Thoracic aorta (tissue), 2 donors: ENCODE measurements at regions not wholly inside any gene's neighbourhood (a gene's known extent, or its start where the extent isn't known, plus 50 kb on each side); places are given as distances from the start of the nearest gene placed in this dataset.

ENCODE experiments used
- ATAC-seq: fragments of 150-250 bp; one replicate; pipeline ENCODE4 v1.8.0; 2017; ENCODE audit warnings: low read depth; ENCODE audit not compliant: insufficient number of reproducible peaks, low FRiP score
- DNase-seq: peaks from one replicate; pipeline ENCODE4 v3.0.0-alpha.2; 2020; ENCODE audit warnings: low spot score
- H3K27ac ChIP-seq, 2 donors: fragments of 200-600 bp; sonication (generic); 1 replicate in 1 of 2; 2 replicates in 1 of 2; pipeline ENCODE4 v1.5.1; 2016; ENCODE audit warnings: mild to moderate bottlenecking in 2 of 2, moderate library complexity in 2 of 2
- H3K27me3 ChIP-seq: fragments of 200-600 bp; sonication (generic); replicated peaks from 2 replicates; pipeline ENCODE4 v1.6.0; 2016; ENCODE audit warnings: mild to moderate bottlenecking; ENCODE audit not compliant: insufficient read depth
- H3K36me3 ChIP-seq: fragments of 200-600 bp; sonication (generic); one replicate; pipeline ENCODE4 v1.5.1; 2016
- H3K4me1 ChIP-seq, 2 donors: fragments of 200-600 bp; sonication (generic); 1 replicate in 1 of 2; 2 replicates in 1 of 2; pipeline versions ENCODE4 v1.5.1 to v1.6.0; 2016; ENCODE audit warnings: low read depth in 2 of 2, mild to moderate bottlenecking in 1 of 2; ENCODE audit not compliant: control insufficient read depth in 1 of 2
- H3K4me3 ChIP-seq: fragments of 200-600 bp; sonication (generic); 2 replicates; pipeline ENCODE4 v1.5.1; 2016; ENCODE audit warnings: mild to moderate bottlenecking
- H3K9me3 ChIP-seq: fragments of 200-600 bp; sonication (generic); 2 replicates; pipeline ENCODE4 v1.5.1; 2016
- TF ChIP-seq, protein P1 (sequence below): fragments of 200-600 bp; sonication (generic); IDR thresholded peaks from one replicate; pipeline ENCODE4 v1.5.1; 2019; ENCODE audit warnings: antibody characterized with exemption

DNA sequence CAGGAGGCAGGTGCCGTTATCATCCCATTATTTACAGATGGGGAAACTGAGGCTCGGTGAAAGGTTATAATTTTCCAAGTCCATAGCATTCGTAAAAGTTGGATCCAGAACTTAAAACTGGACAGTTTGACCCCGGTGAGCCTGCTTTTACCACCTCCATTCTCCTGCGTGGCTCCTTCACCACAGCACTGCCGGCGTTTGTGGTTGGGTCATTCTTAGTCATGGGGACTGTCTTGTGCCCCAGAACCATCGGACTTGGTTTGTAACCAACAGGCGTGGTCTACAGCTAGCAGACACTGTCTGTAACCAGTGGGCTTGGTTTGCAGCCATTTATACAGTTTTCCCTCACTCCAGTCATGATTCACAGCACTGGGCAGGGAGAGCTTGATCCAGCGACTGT, 511.3 kb downstream of the NPHP4 start:
- Histone ChIP-seq H3K36me3 (no peaks in the 10 kb centered on the region), H3K27ac (no peak overlapping the region), H3K9me3 (no peaks in the 10 kb centered on the region), H3K4me3 (no peak overlapping the region), H3K4me1 (no peaks in the 10 kb centered on the region), H3K27me3 (no peaks in the 10 kb centered on the region)
- ATAC-seq (no peak), DNase-seq (no peak)
- TF ChIP-seq, protein P1, sequence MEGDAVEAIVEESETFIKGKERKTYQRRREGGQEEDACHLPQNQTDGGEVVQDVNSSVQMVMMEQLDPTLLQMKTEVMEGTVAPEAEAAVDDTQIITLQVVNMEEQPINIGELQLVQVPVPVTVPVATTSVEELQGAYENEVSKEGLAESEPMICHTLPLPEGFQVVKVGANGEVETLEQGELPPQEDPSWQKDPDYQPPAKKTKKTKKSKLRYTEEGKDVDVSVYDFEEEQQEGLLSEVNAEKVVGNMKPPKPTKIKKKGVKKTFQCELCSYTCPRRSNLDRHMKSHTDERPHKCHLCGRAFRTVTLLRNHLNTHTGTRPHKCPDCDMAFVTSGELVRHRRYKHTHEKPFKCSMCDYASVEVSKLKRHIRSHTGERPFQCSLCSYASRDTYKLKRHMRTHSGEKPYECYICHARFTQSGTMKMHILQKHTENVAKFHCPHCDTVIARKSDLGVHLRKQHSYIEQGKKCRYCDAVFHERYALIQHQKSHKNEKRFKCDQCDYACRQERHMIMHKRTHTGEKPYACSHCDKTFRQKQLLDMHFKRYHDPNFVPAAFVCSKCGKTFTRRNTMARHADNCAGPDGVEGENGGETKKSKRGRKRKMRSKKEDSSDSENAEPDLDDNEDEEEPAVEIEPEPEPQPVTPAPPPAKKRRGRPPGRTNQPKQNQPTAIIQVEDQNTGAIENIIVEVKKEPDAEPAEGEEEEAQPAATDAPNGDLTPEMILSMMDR, result no peak

- H3K9me3 ChIP-seq, result no peaks in the 10 kb centered on the region
- TF ChIP-seq, protein P1, result no peak
- no peaks in the 10 kb centered on the region for H3K36me3 ChIP-seq
- ATAC-seq (no peak), DNase-seq (no peak)
- H3K4me1 ChIP-seq, result no peaks in the 10 kb centered on the region
- no peak overlapping the region for H3K4me3 ChIP-seq
- H3K27me3 ChIP-seq, result no peaks in the 10 kb centered on the region
- no peak overlapping the region for H3K27ac ChIP-seq
Measured at GRCh38 chr1:5479876-5480646, 512.2 kb downstream of the NPHP4 start.

DNA sequence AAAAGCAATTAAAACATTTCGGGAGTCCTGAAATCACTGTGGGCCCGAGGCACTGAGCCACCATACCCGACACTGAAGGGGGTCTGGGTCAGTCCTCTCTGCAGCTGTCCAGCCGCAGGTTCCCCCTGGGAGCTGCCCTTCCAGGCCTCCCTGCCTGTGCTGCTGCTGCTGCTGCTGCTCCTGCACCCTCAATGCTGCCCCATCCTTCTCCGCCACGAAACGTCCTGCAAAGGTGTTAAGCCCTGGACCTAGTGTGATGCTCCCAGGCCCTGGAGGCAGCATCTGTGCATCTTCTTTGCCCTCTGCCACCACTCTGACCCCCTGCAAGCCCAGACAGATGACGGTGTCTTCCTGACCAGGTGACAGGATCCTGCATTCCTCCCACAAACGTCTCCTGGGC, 513.3 kb downstream of the NPHP4 start:
- Histone ChIP-seq H3K36me3 (no peaks in the 10 kb centered on the region), H3K9me3 (no peaks in the 10 kb centered on the region), H3K27me3 (no peaks in the 10 kb centered on the region), H3K4me1 (no peaks in the 10 kb centered on the region), H3K27ac (no peak overlapping the region), H3K4me3 (no peak overlapping the region)
- no peak for DNase-seq
- TF ChIP-seq, protein P1, result no peak
- ATAC-seq, result no peak

DNA sequence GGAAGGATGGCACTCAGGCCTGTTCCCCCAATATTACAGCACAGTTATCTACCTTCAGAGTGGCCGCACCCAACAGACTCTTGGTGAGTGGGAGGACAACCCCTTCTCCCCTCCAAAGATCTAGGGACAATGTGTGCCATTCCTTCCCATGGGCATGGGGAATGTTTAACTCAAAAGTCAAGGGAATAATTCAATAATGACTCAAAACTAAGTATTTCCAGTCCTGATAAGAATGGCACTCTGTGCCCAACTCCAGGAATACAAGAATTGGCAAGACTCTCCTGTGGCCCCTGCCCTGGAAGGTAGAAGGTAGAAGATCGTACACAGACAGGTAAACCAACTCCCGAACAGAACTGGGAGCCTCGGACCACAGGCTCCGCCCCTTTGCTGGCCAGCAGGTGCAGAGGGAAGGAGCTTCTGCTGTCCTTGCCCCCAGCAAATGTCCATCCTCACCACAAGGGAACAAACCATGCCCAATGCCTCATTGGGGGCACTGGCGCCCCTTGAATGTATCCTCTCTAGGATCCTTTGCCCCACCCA, 514.0 kb downstream of the NPHP4 start:
- DNase-seq (no peak), ATAC-seq (no peak)
- no peaks in the 10 kb centered on the region for H3K4me1 ChIP-seq
- TF ChIP-seq, protein P1, result no peak
- no peak overlapping the region for H3K27ac ChIP-seq
- H3K9me3 ChIP-seq, result no peaks in the 10 kb centered on the region
- no peak overlapping the region for H3K4me3 ChIP-seq
- no peaks in the 10 kb centered on the region for H3K27me3 ChIP-seq
- H3K36me3 ChIP-seq, result no peaks in the 10 kb centered on the region

GRCh38 chr1:5477716-5478115, 514.5 kb downstream of the NPHP4 start:
- Histone ChIP-seq H3K4me1 (no peaks in the 10 kb centered on the region), H3K4me3 (no peak overlapping the region), H3K9me3 (no peaks in the 10 kb centered on the region), H3K36me3 (no peaks in the 10 kb centered on the region), H3K27ac (no peak overlapping the region), H3K27me3 (no peaks in the 10 kb centered on the region)
- ATAC-seq, result no peak
- TF ChIP-seq, protein P1, result no peak
- DNase-seq, result no peak
